ENCODE measurements at regions not wholly inside any gene's neighbourhood (a gene's known extent, or its start where the extent isn't known, plus 50 kb on each side); places are given as distances from the start of the nearest gene placed in this dataset.

- DNase-seq: no peak
These were observed 226.9 kb downstream of the CDC5L start for GRCh38 chr6:44614396-44614795.

GRCh38 chr6:44615621-44616020 lies 228.1 kb downstream of the CDC5L start:
- no peak for DNase-seq

DNA sequence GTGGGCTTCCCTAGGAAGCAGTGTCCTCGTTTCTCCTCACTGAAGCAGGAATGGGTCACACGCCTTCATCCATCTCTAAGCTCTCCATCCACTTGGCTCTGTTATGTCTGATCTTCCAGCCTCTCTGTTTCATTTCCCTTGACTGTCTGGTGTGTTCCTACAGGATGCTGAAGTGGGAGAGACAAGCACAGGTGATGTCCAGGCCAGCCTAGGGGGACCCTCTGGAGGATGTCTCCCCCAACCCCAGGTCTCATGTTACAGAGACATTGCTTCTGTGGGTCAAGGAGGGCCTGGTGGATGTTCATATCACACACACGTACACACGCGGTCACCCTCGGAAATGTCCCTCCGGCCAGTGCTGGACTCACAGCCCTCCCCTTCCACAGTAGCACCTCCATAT lies 229.9 kb downstream of the CDC5L start:
- DNase-seq: no peak

DNA sequence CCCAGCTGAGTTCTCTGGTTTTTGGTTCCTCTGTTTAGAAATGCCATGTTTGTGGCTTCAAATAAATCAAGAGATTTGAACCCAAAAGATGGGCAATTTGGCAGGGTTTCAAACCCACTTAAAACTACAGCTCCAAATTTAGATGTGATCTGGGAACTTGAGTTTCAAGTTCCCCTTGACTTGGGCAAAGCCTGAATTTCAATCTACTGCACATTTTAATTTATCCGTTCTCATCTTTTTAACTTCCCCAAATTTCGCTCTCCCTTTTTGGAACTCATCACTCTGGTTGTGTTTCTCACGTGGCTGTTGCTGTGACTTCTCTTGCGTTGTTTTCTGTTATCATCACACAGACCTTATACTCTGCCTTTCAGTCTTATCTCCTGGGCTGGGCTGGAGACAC lies 230.9 kb downstream of the CDC5L start:
- no peak for DNase-seq

- DNase-seq: no peak
These were observed 233.4 kb downstream of the CDC5L start for GRCh38 chr6:44620922-44621321.

DNA sequence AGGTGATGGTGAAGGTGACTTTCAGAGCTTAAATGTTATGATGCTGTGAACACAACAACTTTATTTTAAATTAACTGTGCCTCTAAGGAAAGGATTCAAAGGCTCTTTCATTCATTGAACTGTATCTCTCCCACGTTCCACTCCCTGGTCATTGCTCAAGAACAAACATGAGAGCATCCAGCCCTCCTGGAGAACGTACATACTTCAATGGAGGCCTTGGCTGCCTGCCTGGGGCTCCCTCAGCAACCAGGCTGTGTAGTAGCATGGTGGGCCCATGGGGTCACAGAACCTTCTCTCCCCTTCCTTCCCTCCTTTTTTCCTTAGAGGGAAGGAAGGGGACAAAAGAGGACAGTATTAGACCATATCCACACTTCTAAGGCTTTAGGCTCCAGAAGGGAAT lies 234.3 kb downstream of the CDC5L start:
- no peak for DNase-seq

- no peak for DNase-seq
These were observed 235.0 kb downstream of the CDC5L start for GRCh38 chr6:44622555-44622954.

DNA sequence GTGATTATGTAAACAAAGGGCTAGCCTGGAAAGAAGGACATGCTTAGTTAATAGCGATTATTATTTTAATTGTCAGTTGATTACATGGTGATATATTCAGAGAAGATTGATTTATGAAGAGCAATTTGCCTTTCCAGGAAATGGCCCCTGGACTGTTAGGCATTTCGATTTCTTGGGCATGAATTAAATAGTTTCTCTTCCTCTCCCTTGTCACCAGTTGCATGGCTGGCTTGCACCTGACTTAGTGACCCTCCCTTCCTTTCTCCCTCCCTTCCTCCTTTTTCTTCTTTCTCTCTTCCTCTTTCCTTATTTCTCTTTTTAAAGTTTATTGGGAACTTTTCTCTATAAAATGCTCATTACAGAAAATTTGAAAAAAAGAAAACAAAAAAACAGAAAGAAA lies 235.4 kb downstream of the CDC5L start:
- DNase-seq: no peak

DNA sequence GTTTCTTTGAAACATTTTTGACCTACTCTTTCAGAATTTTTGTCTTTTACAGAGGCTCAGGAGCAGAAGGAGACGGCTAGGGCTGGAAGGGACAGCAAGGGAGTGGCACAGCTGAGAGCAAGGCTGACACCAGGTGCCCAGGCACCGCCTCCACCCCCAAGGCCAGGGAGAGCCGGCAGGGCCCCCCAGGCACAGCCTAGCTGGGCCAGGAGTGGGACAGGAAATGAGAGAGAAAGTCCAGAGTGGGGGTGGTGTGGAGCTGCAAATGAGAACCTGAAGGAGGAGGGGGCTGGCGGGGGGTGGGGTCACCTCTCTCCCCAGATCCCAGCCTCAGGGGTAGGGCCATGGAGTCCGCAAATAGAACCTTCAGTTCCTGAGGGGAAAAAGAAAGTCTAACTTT lies 236.7 kb downstream of the CDC5L start:
- DNase-seq: no peak

DNA sequence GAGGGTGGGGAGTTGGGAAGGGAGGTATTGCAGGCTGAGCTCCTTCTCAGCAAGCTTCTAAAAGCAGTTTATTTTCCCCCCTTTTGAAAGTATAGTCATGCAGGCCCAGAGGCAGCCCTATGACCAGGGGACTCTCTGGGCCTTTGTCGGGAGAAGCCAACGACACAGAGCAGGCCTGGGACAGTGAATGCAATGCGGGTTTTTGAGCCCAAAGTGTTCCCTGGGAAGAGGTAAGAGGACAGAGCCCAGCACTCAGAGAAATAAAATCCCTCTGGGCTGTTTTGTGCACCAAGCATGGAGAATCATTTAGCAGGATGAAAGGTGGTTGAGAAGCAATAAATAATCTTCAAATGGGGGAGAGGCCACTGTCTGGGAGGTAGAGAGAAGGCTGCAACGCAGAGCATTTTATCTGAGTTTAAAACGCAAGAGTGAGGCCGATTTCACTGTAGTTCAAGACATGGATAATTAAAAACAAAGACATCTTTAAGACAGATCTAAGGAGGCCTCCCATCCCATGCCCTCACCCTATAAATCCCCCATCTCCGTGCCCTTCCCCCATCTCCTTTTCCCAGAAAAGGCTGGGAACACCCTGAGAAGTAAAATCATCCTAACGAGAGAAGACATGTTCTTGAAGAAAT lies 237.5 kb downstream of the CDC5L start:
- no peak for DNase-seq

DNA sequence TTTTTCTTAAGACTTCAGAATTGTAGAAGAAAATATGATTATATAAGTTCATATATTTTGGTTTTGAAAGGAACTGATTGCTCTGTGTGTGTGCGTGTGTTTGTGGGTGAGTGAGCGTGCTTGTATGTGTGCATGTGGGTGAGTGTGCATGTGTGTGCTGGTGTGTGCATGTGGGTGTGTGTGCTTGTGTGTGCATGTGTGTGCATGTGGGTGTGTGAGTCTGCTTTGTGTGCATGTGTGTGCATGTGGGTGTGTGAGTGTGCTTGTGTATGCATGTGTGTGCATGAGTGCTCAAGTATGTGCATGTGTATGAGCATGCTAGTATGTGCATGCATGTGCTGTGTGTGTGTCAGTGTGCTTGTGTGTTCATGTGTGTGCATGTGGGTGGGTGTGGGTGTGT lies 238.5 kb downstream of the CDC5L start:
- DNase-seq: no peak

DNA sequence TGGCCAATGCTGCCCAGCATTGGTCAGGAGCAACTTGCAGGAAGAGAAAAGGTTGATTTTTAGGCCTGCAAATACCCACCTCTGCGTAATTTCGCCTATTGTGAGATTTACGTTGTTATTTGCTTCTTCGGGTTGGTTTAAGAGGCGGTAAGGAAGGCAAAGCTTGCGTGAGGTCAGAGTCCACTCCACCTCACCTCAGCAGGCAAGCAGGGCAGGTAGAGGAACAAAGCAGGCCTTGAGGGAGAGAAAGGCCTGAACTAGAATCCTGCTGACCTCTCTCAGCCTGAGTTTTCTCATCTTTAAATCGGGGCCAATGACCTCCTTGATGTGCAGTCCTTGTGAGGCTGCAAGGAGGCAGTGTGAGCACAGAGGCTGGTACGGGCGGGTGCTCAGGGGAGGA lies 239.1 kb downstream of the CDC5L start:
- DNase-seq: no peak

GRCh38 chr6:44627091-44627882 lies 239.8 kb downstream of the CDC5L start:
- no peak for DNase-seq

- DNase-seq: no peak
These were observed 240.4 kb downstream of the CDC5L start for GRCh38 chr6:44627883-44628271.

DNA sequence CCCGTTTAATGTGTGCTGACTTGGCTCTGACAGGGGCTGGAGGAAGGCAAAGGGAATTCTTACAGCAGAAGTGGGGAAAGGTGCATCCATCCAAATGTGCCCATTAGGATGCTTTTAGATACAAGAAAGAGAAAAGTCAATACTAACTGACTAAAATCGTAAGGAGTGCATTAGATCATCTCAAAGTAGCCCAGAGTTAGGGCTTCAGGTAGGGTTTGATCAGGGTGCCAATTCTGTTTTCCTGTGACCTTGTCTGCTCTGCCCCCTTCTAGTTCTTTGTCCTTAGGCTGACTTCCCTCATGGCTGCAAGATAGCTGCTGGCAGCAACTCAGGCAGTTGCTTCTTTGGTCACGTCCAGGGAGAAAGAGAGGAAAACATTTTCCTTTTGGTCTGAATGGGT lies 240.8 kb downstream of the CDC5L start:
- DNase-seq: no peak

GRCh38 chr6:44629636-44630035 lies 242.1 kb downstream of the CDC5L start:
- no peak for DNase-seq

DNA sequence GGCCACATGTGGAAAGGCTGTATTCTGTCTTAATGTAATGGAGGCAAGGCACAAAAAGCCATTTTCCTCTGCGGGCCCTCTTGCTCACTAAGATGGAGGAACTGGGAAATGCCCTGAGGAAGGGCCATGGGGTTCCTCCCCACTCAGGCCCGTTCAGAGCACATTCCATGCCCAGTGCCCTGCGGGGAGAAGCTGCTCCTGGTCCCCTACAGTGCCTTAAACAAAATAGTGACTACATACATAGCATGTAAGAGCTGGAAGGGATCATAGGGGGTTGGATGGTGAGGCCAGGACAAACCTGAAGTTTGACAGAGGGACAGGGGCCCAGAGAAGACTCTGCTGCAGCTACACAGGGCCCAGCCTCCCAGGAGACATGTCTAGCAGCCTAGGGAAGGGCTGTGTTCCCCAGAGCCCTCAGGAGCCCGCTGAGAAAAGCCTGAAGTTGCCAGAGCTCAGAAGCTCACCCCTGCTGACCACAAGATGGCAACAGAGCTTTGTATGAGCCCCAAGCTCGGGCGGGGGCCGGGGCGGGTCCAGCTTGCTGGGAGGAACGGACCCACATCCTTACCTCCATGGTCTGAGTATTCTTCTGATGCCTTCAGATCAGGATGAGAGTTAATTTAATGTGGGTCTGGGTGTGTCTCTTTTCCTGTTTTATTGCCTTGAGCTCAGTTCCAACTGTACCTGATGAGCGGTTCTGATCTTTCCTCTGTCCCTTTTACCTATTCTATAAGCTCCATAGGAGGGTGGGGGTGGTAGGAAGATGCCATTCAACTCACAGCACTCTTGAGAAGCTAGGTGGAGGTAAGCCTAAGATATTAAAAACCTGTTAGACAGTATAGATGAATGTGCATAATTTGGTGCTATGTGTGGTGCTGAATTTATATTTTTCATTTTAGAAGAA lies 242.9 kb downstream of the CDC5L start:
- no peak for DNase-seq

DNA sequence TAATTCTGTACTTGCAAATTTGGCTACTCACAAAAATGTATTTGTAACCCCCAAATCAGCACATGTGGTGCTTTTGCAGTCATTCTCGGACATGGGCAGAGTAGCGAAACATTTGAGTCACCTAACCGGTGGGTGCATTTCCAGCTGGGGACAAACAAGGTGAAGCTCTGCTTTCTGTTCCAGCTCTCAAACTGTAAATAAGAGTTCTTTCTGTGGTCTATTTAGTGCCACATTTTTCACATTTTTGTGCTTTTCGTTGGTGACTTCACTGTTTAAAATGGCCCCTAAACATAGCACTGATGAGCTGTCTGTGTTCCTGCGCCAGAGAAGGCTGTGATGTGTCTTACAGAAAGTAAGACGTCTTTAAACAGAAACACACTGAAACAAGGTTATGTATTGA lies 244.5 kb downstream of the CDC5L start:
- no peak for DNase-seq

DNA sequence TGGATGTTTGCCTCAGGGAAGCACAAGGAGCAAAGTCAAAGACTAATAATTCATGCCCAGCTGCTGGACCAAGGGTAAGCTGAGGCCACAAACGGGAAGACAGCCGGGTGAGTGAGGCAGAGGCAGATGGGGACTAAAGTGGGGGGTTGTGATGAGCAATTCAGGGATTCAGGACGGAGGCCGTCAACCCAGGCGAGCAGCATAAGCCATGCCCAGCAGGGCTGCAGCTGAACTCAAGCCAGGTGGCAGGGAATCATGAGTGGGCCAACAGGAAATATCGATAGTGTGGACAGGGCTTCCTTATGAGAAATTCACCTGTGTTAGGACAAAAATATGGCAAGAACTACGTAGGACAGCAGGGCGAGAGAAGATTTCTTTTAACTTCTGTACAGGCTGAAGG lies 246.8 kb downstream of the CDC5L start:
- DNase-seq: no peak

DNA sequence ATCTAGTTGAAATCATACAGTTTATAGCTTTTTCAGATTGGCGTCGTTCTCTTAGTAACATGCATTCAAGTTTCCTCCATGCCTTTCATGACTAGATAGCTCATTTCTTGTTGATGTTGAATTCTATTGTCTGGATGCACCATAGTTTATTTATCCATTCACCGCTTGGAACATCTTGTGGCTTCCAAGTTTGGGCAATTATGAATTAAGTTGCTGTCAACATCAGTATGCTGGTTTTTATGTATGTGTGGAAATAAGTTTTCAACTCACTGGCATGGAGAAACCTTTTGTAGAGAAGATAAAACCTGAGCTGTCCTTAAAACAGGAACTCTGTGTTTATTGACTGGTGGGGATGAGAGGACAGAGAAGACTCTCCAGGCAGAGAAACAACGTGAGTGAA lies 248.0 kb downstream of the CDC5L start:
- no peak for DNase-seq

DNA sequence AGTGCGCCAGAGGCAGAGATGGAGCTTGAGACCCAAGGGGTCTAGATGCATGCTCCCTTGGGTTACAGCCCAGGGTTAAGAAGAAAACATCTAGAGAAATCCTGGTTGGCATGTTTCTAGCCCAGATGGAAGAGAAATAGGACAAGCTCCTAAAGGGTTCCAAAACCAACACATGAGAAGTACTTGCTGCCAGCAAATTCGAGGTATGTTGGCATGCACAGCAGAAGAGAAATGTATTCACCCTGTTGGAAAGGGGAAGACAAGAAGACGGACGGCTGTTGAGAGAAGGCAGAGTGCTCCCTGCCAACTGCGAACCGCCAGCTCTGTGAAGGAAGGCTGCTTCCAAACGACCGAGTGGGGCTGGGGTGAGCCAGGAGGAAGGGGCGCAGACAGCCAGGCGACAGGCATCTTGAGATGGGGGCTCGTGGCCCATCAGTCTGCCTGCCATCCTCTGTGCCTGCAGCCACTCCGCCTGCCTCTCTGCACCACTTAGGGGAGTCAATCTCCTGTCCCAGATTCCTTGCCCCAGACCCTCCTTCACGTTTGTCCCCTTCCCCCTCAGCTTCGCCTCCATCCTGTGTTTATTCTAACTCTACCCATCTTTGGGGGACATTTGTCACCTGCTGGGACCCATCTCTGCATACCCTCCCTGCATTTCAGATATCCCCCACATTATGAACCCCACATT lies 249.2 kb downstream of the CDC5L start:
- DNase-seq: no peak

DNA sequence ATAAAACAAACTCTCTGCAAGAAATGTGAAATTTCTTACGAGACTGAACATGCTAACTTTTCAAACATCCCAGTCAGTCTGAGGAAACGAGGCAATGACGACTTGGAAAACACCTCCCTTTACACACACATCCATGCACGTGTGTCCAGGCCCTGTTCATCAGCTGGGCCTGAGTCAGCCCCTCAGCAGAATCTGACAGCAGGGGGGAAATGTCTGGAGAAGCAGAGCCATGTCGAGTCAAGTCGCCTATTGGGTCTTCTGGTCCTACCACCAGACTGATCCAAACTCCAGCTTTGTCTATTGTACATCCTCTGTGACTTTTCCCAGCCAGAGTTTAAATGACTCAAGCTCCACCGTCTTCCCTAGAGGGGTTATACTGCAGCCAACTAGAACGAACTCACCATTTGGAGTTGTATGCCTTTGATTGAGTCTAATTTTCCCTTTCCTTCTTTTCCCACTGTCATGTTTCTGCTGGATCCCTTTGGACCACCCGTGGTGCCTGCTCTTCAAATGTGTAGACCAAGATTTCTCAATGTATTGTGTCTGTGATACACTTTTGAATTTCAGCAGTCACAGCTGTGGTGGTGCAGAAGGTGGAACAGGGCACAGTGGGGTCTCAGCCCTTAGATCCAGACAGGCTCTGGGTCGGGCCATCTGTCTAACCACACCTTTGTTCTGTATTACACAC lies 254.0 kb downstream of the CDC5L start:
- DNase-seq: no peak

DNA sequence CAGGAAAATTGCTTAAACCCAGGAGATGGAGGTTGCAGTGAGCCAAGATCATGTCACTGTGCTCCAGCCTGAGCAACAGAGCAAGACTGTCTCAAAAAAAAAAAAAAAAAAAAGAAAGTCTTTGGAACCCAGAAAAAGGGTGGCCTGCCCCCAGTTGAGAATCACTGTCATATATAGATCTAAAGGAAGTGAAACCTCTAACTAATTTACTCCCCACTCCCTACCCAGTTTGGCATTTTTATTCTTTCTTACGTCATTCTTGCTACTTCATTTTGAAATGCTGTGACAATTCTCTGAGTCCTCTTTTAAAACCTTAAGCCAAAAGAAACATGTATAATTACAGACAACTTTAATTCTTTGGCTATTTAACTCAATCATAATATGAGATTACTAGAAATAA lies 254.8 kb downstream of the CDC5L start:
- no peak for DNase-seq

Measured in stimulated activated CD4-positive, alpha-beta T cell treated with anti-CD3 and anti-CD28 coated beads, Interleukin-4, amount 100 ng/mL, for 1 hour (primary cell).